ENCODE measurements at regions not wholly inside any gene's neighbourhood (a gene's known extent, or its start where the extent isn't known, plus 50 kb on each side); places are given as distances from the start of the nearest gene placed in this dataset.

- TF ChIP-seq CTCF (IDR thresholded peaks at IDR 0.05) (no peak), ZFX (IDR thresholded peaks at IDR 0.05; ENCODE audit: borderline replicate concordance) (no peak)
Observed at GRCh38 chr15:87207990-87208580, 1048.5 kb downstream of the NTRK3 start.

Measured in 22Rv1 (cell line).